ENCODE measurements at regions not wholly inside any gene's neighbourhood (a gene's known extent, or its start where the extent isn't known, plus 50 kb on each side); places are given as distances from the start of the nearest gene placed in this dataset.

GRCh38 chr4:17090063-17090462 is 191.6 kb upstream of the LDB2 start:
- Mint-ChIP-seq H3K27me3 (no peaks in the 10 kb centered on the region), H3K9me3 (peaks cover 5% of the 10 kb centered on the region), H3K27ac (no peak overlapping the region), H3K4me1 (ENCODE audit: low read depth) (no peaks in the 10 kb centered on the region), H3K4me3 (no peak overlapping the region), H3K36me3 (ENCODE audit: low read depth) (no peaks in the 10 kb centered on the region)
- H3K27ac ChIP-seq (ENCODE audit: low read depth in 1 of 2, low read length in 2 of 2), result no peak overlapping the region
- H3K9me3 ChIP-seq (ENCODE audit: control insufficient read depth in 1 of 2, insufficient read depth in 1 of 2, low read length in 2 of 2), result no peaks in the 10 kb centered on the region
- TF ChIP-seq, protein P1, sequence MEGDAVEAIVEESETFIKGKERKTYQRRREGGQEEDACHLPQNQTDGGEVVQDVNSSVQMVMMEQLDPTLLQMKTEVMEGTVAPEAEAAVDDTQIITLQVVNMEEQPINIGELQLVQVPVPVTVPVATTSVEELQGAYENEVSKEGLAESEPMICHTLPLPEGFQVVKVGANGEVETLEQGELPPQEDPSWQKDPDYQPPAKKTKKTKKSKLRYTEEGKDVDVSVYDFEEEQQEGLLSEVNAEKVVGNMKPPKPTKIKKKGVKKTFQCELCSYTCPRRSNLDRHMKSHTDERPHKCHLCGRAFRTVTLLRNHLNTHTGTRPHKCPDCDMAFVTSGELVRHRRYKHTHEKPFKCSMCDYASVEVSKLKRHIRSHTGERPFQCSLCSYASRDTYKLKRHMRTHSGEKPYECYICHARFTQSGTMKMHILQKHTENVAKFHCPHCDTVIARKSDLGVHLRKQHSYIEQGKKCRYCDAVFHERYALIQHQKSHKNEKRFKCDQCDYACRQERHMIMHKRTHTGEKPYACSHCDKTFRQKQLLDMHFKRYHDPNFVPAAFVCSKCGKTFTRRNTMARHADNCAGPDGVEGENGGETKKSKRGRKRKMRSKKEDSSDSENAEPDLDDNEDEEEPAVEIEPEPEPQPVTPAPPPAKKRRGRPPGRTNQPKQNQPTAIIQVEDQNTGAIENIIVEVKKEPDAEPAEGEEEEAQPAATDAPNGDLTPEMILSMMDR (IDR thresholded peaks at IDR 0.05), result no peak
- POLR2A ChIA-PET, result no interaction called here
- ATAC-seq (ENCODE audit: poor library complexity) (no peak), DNase-seq (no peak)
- no peaks in the 10 kb centered on the region for H3K4me1 ChIP-seq (ENCODE audit: insufficient read depth, low read length)
- H3K36me3 ChIP-seq (ENCODE audit: insufficient read depth, low read length), result no peaks in the 10 kb centered on the region
- no peaks in the 10 kb centered on the region for H3K27me3 ChIP-seq (ENCODE audit: control insufficient read depth in 1 of 2, insufficient read depth in 2 of 2, low read length in 2 of 2)
- CTCF ChIA-PET, result no interaction called here
- no peak overlapping the region for H3K4me3 ChIP-seq (ENCODE audit: low read length)
- intact Hi-C loops (cut with DNase I, micrococcal nuclease), result no loop called here

- TF ChIP-seq, protein P1 (IDR thresholded peaks at IDR 0.05), result no peak
- H3K27ac ChIP-seq (ENCODE audit: low read depth in 1 of 2, low read length in 2 of 2), result no peak overlapping the region
These were observed 187.0 kb upstream of the LDB2 start for GRCh38 chr4:17085416-17085815.

GRCh38 chr4:17082186-17082585 is 183.7 kb upstream of the LDB2 start:
- H3K9me3 Mint-ChIP-seq, result peaks cover 3% of the 10 kb centered on the region
- H3K36me3 ChIP-seq (ENCODE audit: insufficient read depth, low read length), result no peaks in the 10 kb centered on the region
- no peak overlapping the region for H3K27ac ChIP-seq (ENCODE audit: low read depth in 1 of 2, low read length in 2 of 2)
- peaks cover 0 to 3% of the 10 kb centered on the region in 2 experiments for H3K9me3 ChIP-seq (ENCODE audit: control insufficient read depth in 1 of 2, insufficient read depth in 1 of 2, low read length in 2 of 2)
- H3K27ac Mint-ChIP-seq, result no peak overlapping the region
- H3K4me3 Mint-ChIP-seq, result no peak overlapping the region
- H3K4me3 ChIP-seq (ENCODE audit: low read length), result no peak overlapping the region
- POLR2A ChIA-PET, result no interaction called here
- H3K27me3 ChIP-seq (ENCODE audit: control insufficient read depth in 1 of 2, insufficient read depth in 2 of 2, low read length in 2 of 2), result peaks cover 0 to 3% of the 10 kb centered on the region in 2 experiments
- no peaks in the 10 kb centered on the region for H3K4me1 ChIP-seq (ENCODE audit: insufficient read depth, low read length)
- H3K27me3 Mint-ChIP-seq, result no peaks in the 10 kb centered on the region
- ATAC-seq (ENCODE audit: poor library complexity) (no peak), DNase-seq (no peak)
- no peaks in the 10 kb centered on the region for H3K4me1 Mint-ChIP-seq (ENCODE audit: low read depth)
- TF ChIP-seq, protein P1 (IDR thresholded peaks at IDR 0.05), result no peak
- H3K36me3 Mint-ChIP-seq (ENCODE audit: low read depth), result no peaks in the 10 kb centered on the region
- CTCF ChIA-PET, result no interaction called here
- intact Hi-C loops (cut with DNase I, micrococcal nuclease), result no loop called here

More at GRCh38 chr4:17085416-17085815, 187.0 kb upstream of the LDB2 start:
- Histone ChIP-seq H3K36me3 (ENCODE audit: insufficient read depth, low read length) (no peaks in the 10 kb centered on the region), H3K4me1 (ENCODE audit: insufficient read depth, low read length) (no peaks in the 10 kb centered on the region), H3K9me3 (ENCODE audit: control insufficient read depth in 1 of 2, insufficient read depth in 1 of 2, low read length in 2 of 2) (no peaks in the 10 kb centered on the region), H3K4me3 (ENCODE audit: low read length) (no peak overlapping the region), H3K27me3 (ENCODE audit: control insufficient read depth in 1 of 2, insufficient read depth in 2 of 2, low read length in 2 of 2) (peaks cover 0 to 3% of the 10 kb centered on the region in 2 experiments)
- H3K36me3 Mint-ChIP-seq (ENCODE audit: low read depth), result no peaks in the 10 kb centered on the region
- H3K4me3 Mint-ChIP-seq, result no peak overlapping the region
- ATAC-seq (ENCODE audit: poor library complexity) (no peak), DNase-seq (no peak)
- intact Hi-C loops (cut with DNase I, micrococcal nuclease), result no loop called here
- no peaks in the 10 kb centered on the region for H3K27me3 Mint-ChIP-seq
- ChIA-PET POLR2A (no interaction called here), CTCF (no interaction called here)
- H3K27ac Mint-ChIP-seq, result no peak overlapping the region
- peaks cover 5% of the 10 kb centered on the region for H3K9me3 Mint-ChIP-seq
- no peaks in the 10 kb centered on the region for H3K4me1 Mint-ChIP-seq (ENCODE audit: low read depth)

Measured in CD4-positive, alpha-beta T cell (primary cell).